Fibroblast of the aortic adventitia (primary cell): ENCODE measurements at regions not wholly inside any gene's neighbourhood (a gene's known extent, or its start where the extent isn't known, plus 50 kb on each side); places are given as distances from the start of the nearest gene placed in this dataset.

ENCODE experiments used
- DNase-seq: peaks from one replicate; pipeline ENCODE4 v3.0.0-alpha.2; 2010; ENCODE audit warnings: low read depth
- H3K4me3 ChIP-seq: 2 replicates; pipeline ENCODE4 v1.5.1; 2011; ENCODE audit warnings: low read depth, mild to moderate bottlenecking, control low read depth, low read length, moderate library complexity
- TF ChIP-seq, protein P1 (sequence below): IDR thresholded peaks from 2 replicates; pipeline ENCODE4 v1.5.1; 2011; ENCODE audit warnings: mild to moderate bottlenecking, low read length, control low read depth, inconsistent platforms; ENCODE audit not compliant: insufficient read depth

GRCh38 chr3:71875461-71875947 is 90.6 kb upstream of the PROK2 start:
- TF ChIP-seq, protein P1, sequence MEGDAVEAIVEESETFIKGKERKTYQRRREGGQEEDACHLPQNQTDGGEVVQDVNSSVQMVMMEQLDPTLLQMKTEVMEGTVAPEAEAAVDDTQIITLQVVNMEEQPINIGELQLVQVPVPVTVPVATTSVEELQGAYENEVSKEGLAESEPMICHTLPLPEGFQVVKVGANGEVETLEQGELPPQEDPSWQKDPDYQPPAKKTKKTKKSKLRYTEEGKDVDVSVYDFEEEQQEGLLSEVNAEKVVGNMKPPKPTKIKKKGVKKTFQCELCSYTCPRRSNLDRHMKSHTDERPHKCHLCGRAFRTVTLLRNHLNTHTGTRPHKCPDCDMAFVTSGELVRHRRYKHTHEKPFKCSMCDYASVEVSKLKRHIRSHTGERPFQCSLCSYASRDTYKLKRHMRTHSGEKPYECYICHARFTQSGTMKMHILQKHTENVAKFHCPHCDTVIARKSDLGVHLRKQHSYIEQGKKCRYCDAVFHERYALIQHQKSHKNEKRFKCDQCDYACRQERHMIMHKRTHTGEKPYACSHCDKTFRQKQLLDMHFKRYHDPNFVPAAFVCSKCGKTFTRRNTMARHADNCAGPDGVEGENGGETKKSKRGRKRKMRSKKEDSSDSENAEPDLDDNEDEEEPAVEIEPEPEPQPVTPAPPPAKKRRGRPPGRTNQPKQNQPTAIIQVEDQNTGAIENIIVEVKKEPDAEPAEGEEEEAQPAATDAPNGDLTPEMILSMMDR = peak; percentile 96
- H3K4me3 ChIP-seq = no peak overlapping the region
- peak; percentile 67 for DNase-seq

- TF ChIP-seq, protein P1 = no peak
- no peak for DNase-seq
- H3K4me3 ChIP-seq = no peak overlapping the region
These were observed 89.7 kb upstream of the PROK2 start for GRCh38 chr3:71874618-71875017.

- TF ChIP-seq, protein P1 = no peak
- DNase-seq = no peak
- no peak overlapping the region for H3K4me3 ChIP-seq
These were observed 88.2 kb upstream of the PROK2 start for GRCh38 chr3:71873093-71873611.

DNA sequence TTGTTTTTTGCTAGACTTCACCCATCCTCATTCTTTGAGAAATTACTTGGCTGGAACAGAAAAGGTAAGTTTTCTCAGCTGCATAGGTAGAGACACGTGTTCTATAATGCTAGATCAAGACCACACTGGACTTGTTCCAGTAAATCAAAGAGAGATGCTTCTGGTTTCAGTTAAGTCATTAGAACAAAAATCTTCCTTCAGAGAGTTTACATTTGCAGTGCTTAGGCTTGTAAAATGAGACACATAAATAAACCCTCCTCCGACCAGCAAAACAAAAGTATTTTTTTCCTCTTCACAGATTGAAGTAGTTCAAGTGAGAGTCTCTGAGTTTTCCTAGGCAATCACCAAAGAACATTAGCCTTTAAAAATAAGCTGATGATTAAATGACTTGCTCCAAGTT is 87.3 kb upstream of the PROK2 start:
- H3K4me3 ChIP-seq = no peak overlapping the region
- DNase-seq = no peak
- TF ChIP-seq, protein P1 = no peak

DNA sequence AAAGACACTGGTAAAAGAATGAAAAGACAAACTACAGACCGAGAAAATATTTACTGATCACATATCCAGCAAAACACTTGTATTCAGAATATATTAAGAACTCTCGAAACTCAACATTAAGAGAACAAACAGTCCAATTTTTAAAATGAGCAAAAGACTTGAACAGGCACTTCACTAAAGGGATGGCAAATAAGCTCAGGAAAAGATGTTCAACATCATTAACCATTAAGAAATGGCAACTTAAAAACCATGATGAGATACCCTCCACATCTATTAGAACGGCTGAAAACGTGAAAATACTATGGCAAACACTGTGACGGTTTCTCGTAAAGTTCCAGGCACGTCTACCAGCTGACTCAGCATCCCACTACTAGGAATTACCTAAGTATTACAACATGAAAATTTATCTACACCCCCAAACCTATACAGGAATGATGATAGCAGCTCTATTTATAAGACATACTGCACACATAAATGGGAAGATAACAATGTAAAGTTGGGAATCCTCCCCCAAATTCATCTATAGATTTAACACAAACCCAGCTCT is 86.1 kb upstream of the PROK2 start:
- H3K4me3 ChIP-seq = no peak overlapping the region
- DNase-seq = no peak
- TF ChIP-seq, protein P1 = no peak

- H3K4me3 ChIP-seq = no peak overlapping the region
- DNase-seq = no peak
- TF ChIP-seq, protein P1 = no peak
These were observed 83.9 kb upstream of the PROK2 start for GRCh38 chr3:71868876-71869275.

- no peak overlapping the region for H3K4me3 ChIP-seq
- TF ChIP-seq, protein P1 = no peak
- peak; percentile 23 for DNase-seq
These were observed 80.8 kb upstream of the PROK2 start for GRCh38 chr3:71865727-71866126.
